ENCODE measurements at regions not wholly inside any gene's neighbourhood (a gene's known extent, or its start where the extent isn't known, plus 50 kb on each side); places are given as distances from the start of the nearest gene placed in this dataset.

DNA sequence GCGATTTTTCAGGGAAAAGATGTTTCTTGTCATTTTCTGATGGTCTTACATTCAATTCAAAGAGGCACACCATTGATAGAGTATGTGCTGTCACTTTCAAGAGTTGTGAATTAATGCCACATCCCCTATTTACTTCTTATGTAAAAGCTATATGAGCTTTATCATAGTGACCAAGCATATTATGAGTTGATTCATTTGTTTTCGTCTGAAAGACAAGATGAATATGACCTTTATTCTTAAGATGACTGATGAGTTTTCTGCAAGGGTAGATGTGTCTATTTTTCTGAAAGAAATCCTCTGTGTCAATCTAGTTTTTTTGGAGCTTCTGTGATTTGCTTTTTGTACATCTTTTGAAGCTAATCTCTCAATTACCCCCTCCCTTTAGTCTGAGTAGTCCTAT, 676.3 kb upstream of the ARGLU1 start:
- Histone ChIP-seq H3K36me3 (ENCODE audit: control insufficient read depth in 2 of 2, insufficient read depth in 2 of 2, low read length in 2 of 2) (no peaks in the 10 kb centered on the region), H3K4me3 (ENCODE audit: low read length in 2 of 2) (no peak overlapping the region), H3K27me3 (ENCODE audit: control insufficient read depth in 1 of 2, insufficient read depth in 2 of 2, low read length in 2 of 2) (no peaks in the 10 kb centered on the region), H3K4me1 (ENCODE audit: control insufficient read depth, insufficient read depth, low read length) (no peaks in the 10 kb centered on the region), H3K27ac (ENCODE audit: low read length) (no peak overlapping the region), H3K9ac (ENCODE audit: low read length in 2 of 2) (no peak overlapping the region), H3K9me3 (ENCODE audit: control insufficient read depth in 2 of 2, low read length in 2 of 2) (no peaks in the 10 kb centered on the region)

DNA sequence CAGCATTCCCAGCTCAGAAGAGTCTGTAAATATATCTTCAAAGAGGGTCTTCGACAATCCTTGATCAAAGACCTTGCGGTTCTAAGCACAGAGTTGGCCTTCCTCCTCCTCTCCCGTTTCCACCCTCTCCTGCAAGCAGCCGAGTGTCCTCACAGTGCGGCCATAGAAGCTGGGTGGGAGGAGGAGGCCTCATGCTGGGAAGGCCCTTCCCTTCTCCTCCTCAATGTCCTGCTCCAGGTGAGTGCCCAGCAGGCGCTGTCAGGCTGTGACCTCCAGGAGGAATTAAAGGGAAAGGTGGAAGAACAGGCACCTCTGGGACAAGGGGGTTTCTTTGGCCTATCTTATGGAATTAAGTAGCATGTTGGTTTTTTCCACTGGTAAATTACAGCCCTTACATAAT, 674.2 kb upstream of the ARGLU1 start:
- Histone ChIP-seq H3K27me3 (ENCODE audit: control insufficient read depth in 1 of 2, insufficient read depth in 2 of 2, low read length in 2 of 2) (no peaks in the 10 kb centered on the region), H3K27ac (ENCODE audit: low read length) (no peak overlapping the region), H3K4me1 (ENCODE audit: control insufficient read depth, insufficient read depth, low read length) (no peaks in the 10 kb centered on the region), H3K9me3 (ENCODE audit: control insufficient read depth in 2 of 2, low read length in 2 of 2) (no peaks in the 10 kb centered on the region), H3K4me3 (ENCODE audit: low read length in 2 of 2) (no peak overlapping the region), H3K9ac (ENCODE audit: low read length in 2 of 2) (no peak overlapping the region), H3K36me3 (ENCODE audit: control insufficient read depth in 2 of 2, insufficient read depth in 2 of 2, low read length in 2 of 2) (no peaks in the 10 kb centered on the region)

DNA sequence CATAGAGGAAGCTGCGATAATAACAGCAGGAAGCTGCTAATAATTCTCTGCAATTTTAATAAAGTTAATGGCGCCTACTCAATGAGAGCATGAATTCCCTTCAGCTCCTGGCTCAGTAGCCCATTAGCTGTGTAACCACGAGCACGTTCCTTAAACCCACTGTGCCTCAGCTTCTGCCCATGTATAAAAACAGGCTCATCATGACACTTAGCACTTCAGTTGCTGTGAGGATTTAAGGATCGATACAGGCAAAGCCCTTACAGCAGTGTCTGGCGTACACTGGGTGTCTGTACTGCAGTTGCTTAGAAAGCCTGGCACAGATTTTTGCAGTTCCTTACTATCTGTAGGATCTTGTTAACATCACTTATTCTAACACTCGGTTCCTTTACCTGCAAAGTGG, 673.4 kb upstream of the ARGLU1 start:
- Histone ChIP-seq H3K4me3 (ENCODE audit: low read length in 2 of 2) (no peak overlapping the region), H3K27ac (ENCODE audit: low read length) (no peak overlapping the region), H3K36me3 (ENCODE audit: control insufficient read depth in 2 of 2, insufficient read depth in 2 of 2, low read length in 2 of 2) (no peaks in the 10 kb centered on the region), H3K4me1 (ENCODE audit: control insufficient read depth, insufficient read depth, low read length) (no peaks in the 10 kb centered on the region), H3K9me3 (ENCODE audit: control insufficient read depth in 2 of 2, low read length in 2 of 2) (no peaks in the 10 kb centered on the region), H3K27me3 (ENCODE audit: control insufficient read depth in 1 of 2, insufficient read depth in 2 of 2, low read length in 2 of 2) (no peaks in the 10 kb centered on the region), H3K9ac (ENCODE audit: low read length in 2 of 2) (no peak overlapping the region)

DNA sequence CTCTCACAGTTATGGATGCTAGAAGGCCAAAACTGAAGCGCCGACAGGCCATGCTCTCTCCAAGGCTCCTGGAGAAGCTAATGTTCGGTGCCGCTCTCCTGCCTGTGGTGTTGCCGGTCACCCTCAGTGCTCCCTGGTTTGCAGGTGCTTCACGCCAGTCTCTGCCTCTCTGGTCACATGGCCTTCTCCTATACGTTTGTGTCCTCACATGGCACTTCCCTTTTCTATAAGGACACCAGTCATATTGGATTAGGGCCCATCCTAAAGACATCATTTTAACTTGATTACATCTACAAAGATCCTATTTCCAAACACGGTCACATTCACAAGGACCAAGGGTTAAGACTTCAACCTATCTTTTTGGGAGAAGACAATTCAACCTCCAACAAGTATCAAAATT, 671.3 kb upstream of the ARGLU1 start:
- Histone ChIP-seq H3K36me3 (ENCODE audit: control insufficient read depth in 2 of 2, insufficient read depth in 2 of 2, low read length in 2 of 2) (no peaks in the 10 kb centered on the region), H3K27me3 (ENCODE audit: control insufficient read depth in 1 of 2, insufficient read depth in 2 of 2, low read length in 2 of 2) (no peaks in the 10 kb centered on the region), H3K4me1 (ENCODE audit: control insufficient read depth, insufficient read depth, low read length) (no peaks in the 10 kb centered on the region), H3K9me3 (ENCODE audit: control insufficient read depth in 2 of 2, low read length in 2 of 2) (no peaks in the 10 kb centered on the region), H3K27ac (ENCODE audit: low read length) (no peak overlapping the region), H3K4me3 (ENCODE audit: low read length in 2 of 2) (no peak overlapping the region), H3K9ac (ENCODE audit: low read length in 2 of 2) (no peak overlapping the region)

DNA sequence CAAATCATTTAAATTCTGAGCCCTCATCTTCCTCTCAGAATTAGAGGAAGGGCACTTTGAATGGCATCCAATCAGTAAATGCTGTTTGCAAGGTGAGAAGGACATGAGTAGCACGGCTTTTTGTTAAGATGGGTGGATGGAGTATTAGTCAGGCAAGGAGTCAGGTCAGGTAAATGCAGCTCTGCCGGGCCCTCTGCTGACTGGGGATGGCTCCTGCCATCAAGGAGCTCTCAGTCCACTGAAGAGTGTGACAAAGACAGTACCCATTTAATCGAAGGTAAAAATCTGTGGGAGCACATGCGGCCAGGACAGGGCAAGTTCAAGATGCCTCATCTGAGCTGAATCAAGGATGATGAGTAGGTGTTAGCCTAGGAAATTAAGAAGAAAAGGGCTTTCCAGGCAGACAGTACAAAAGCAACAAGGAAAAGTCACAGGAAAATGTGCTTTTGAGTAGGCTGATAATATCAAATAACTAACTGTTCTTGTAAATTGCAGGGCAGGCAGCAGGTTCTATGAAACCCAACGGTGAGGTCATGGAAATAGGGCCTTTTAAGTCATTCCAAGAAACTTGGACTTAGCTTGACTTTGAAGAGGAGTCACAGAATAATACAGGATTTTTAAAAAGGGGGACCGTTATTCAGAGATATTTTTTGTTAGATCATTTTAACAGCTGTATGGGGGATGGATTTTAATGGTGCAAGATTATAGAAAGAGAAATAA, 670.5 kb upstream of the ARGLU1 start:
- Histone ChIP-seq H3K4me3 (ENCODE audit: low read length in 2 of 2) (no peak overlapping the region), H3K27me3 (ENCODE audit: control insufficient read depth in 1 of 2, insufficient read depth in 2 of 2, low read length in 2 of 2) (no peaks in the 10 kb centered on the region), H3K9me3 (ENCODE audit: control insufficient read depth in 2 of 2, low read length in 2 of 2) (no peaks in the 10 kb centered on the region), H3K27ac (ENCODE audit: low read length) (no peak overlapping the region), H3K9ac (ENCODE audit: low read length in 2 of 2) (no peak overlapping the region), H3K36me3 (ENCODE audit: control insufficient read depth in 2 of 2, insufficient read depth in 2 of 2, low read length in 2 of 2) (no peaks in the 10 kb centered on the region), H3K4me1 (ENCODE audit: control insufficient read depth, insufficient read depth, low read length) (no peaks in the 10 kb centered on the region)

DNA sequence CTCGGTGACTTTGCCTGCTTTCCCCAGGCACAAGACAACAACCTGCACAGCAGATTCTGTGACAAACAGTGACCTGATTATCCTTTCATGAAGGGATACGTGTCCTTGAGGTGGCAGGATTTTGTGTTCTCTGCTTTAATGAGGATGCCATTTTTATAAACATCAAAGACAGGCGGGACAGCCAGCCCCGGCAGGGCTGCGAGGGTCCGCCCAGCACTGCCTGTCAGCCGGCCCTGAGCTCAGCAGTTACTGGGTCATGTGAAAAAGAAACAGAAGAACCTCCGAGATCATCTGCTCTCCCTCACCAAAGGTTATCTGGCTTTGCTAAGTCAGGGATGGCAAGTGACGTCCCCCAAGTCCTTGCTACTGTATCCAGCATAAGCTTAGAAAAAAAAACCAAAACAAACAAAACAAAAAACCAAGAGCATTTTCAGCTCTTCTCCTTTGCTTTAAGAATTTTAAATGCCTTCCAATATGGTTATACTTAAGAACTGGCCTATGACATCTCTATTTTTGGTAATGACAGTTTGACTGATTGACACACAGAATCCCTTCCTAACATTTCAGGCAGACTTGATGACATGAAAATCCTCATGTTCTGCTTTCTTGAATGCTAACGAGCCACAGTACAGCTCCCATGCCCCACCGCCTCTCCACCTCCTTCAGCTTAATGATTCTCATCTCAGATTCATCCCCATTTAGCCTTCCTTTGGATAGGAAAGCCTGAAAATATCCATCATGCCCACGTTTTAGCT, 666.6 kb upstream of the ARGLU1 start:
- no peak overlapping the region for H3K9ac ChIP-seq (ENCODE audit: low read length in 2 of 2)
- no peak overlapping the region for H3K4me3 ChIP-seq (ENCODE audit: low read length in 2 of 2)
- no peak overlapping the region for H3K27ac ChIP-seq (ENCODE audit: low read length)
- H3K4me1 ChIP-seq (ENCODE audit: control insufficient read depth, insufficient read depth, low read length) = no peaks in the 10 kb centered on the region
- H3K27me3 ChIP-seq (ENCODE audit: control insufficient read depth in 1 of 2, insufficient read depth in 2 of 2, low read length in 2 of 2) = no peaks in the 10 kb centered on the region
- H3K36me3 ChIP-seq (ENCODE audit: control insufficient read depth in 2 of 2, insufficient read depth in 2 of 2, low read length in 2 of 2) = no peaks in the 10 kb centered on the region
- no peaks in the 10 kb centered on the region for H3K9me3 ChIP-seq (ENCODE audit: control insufficient read depth in 2 of 2, low read length in 2 of 2)

DNA sequence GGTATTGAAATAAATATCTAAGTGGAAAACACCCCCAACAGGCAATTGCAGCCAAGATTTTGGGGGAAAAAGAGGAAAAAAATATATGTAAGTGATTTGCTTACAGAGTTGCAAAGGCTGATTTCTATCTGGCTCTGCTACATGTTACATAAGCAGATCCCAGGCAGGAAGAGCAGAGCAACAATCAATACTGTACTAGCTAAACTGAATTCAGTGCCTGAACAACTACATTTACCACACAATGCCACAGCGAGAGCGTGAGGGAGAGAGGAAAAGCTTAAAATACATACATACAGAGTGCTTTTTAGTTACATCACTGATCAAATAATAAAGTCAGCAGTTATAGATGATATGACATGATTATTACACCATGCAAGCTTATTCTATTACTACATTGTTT, 665.6 kb upstream of the ARGLU1 start:
- Histone ChIP-seq H3K9ac (ENCODE audit: low read length in 2 of 2) (no peak overlapping the region), H3K4me3 (ENCODE audit: low read length in 2 of 2) (no peak overlapping the region), H3K27ac (ENCODE audit: low read length) (no peak overlapping the region), H3K4me1 (ENCODE audit: control insufficient read depth, insufficient read depth, low read length) (no peaks in the 10 kb centered on the region), H3K9me3 (ENCODE audit: control insufficient read depth in 2 of 2, low read length in 2 of 2) (no peaks in the 10 kb centered on the region), H3K36me3 (ENCODE audit: control insufficient read depth in 2 of 2, insufficient read depth in 2 of 2, low read length in 2 of 2) (no peaks in the 10 kb centered on the region), H3K27me3 (ENCODE audit: control insufficient read depth in 1 of 2, insufficient read depth in 2 of 2, low read length in 2 of 2) (no peaks in the 10 kb centered on the region)

DNA sequence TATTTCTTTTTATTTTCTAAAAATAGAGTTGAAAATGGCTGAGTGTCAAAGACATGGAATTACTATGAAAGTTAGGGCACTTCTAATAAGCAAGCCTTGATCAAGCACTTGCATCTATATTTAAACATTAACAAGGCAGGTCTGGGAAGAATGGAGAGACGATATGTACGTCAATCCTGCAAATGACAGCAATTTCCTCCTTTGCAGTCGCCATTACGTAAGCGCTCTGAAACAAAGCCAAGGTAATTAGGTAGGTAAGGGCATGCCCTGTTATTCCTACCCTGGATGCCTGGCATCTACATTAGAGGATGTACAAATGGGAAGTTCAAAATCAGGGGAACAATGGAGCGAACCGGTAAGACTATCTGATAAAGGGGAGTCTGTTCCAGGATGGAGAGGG, 664.0 kb upstream of the ARGLU1 start:
- Histone ChIP-seq H3K27ac (ENCODE audit: low read length) (no peak overlapping the region), H3K36me3 (ENCODE audit: control insufficient read depth in 2 of 2, insufficient read depth in 2 of 2, low read length in 2 of 2) (no peaks in the 10 kb centered on the region), H3K9ac (ENCODE audit: low read length in 2 of 2) (no peak overlapping the region), H3K27me3 (ENCODE audit: control insufficient read depth in 1 of 2, insufficient read depth in 2 of 2, low read length in 2 of 2) (no peaks in the 10 kb centered on the region), H3K9me3 (ENCODE audit: control insufficient read depth in 2 of 2, low read length in 2 of 2) (no peaks in the 10 kb centered on the region), H3K4me1 (ENCODE audit: control insufficient read depth, insufficient read depth, low read length) (no peaks in the 10 kb centered on the region), H3K4me3 (ENCODE audit: low read length in 2 of 2) (no peak overlapping the region)

DNA sequence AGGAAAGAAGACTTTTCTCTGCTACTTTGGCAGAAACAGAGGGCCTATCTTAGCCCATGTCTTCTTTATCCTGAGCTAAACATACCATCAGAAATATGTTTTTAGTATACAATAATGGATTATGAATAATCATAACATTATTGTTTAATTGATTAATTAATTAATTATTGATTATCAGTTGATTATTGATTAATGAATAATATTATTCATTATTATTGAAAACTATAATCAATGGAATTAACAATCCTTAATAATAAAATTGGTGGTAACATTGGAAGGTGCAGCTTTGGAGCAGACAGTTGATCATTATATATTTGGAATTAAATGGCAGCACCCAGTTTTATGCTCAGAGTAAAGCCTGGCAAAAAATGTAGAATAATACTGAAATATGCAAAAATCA, 655.9 kb upstream of the ARGLU1 start:
- Histone ChIP-seq H3K4me1 (ENCODE audit: control insufficient read depth, insufficient read depth, low read length) (no peaks in the 10 kb centered on the region), H3K9ac (ENCODE audit: low read length in 2 of 2) (no peak overlapping the region)

DNA sequence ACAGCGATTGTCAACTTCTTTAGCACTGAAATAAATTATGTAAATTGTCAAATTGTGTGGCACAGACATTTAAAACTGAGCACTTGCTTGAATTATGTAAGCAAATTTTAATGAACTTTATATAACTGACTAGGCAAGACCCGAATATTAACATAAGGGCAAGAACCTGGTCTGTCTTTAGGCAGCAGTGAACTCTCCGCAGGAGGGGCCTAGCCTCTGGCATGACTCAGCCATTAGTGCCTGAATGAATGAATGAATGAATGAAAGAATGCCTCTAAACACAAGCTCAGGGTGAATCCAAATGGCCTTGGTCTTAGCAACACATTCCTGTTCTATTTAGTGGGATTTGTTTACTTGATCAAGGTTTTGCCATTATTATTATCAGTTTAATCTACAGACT, 654.7 kb upstream of the ARGLU1 start:
- Histone ChIP-seq H3K36me3 (ENCODE audit: control insufficient read depth in 2 of 2, insufficient read depth in 2 of 2, low read length in 2 of 2) (no peaks in the 10 kb centered on the region), H3K9me3 (ENCODE audit: control insufficient read depth in 2 of 2, low read length in 2 of 2) (no peaks in the 10 kb centered on the region), H3K9ac (ENCODE audit: low read length in 2 of 2) (no peak overlapping the region), H3K4me3 (ENCODE audit: low read length in 2 of 2) (no peak overlapping the region), H3K27me3 (ENCODE audit: control insufficient read depth in 1 of 2, insufficient read depth in 2 of 2, low read length in 2 of 2) (no peaks in the 10 kb centered on the region), H3K4me1 (ENCODE audit: control insufficient read depth, insufficient read depth, low read length) (no peaks in the 10 kb centered on the region), H3K27ac (ENCODE audit: low read length) (no peak overlapping the region)

More for the DNA sequence above, 655.9 kb upstream of the ARGLU1 start:
- Histone ChIP-seq H3K36me3 (ENCODE audit: control insufficient read depth in 2 of 2, insufficient read depth in 2 of 2, low read length in 2 of 2) (no peaks in the 10 kb centered on the region), H3K27me3 (ENCODE audit: control insufficient read depth in 1 of 2, insufficient read depth in 2 of 2, low read length in 2 of 2) (no peaks in the 10 kb centered on the region), H3K27ac (ENCODE audit: low read length) (no peak overlapping the region), H3K4me3 (ENCODE audit: low read length in 2 of 2) (no peak overlapping the region), H3K9me3 (ENCODE audit: control insufficient read depth in 2 of 2, low read length in 2 of 2) (no peaks in the 10 kb centered on the region)

DNA sequence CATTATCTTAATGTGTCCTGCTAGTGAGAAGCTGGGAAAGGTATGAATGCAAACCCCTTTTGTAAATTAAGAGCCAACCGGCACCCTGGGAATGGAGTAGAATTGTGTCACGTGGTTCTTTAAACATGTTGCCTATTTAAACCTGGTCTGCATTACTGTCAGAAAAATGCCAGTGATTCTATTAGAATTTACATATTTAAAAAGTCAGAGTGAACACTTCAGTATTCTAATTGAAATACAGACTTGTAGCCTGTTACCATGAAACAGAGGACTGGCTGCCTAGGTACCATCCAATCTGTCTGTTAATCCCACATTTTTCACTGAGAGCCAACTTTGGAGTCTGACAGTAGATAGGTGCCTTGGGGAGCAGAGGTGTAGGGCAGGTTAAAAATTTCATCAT, 652.3 kb upstream of the ARGLU1 start:
- peaks cover 0 to 2% of the 10 kb centered on the region in 2 donors for H3K27me3 ChIP-seq (ENCODE audit: control insufficient read depth in 1 of 2, insufficient read depth in 2 of 2, low read length in 2 of 2)
- H3K4me3 ChIP-seq (ENCODE audit: low read length in 2 of 2) = no peak overlapping the region
- no peak overlapping the region for H3K9ac ChIP-seq (ENCODE audit: low read length in 2 of 2)
- H3K27ac ChIP-seq (ENCODE audit: low read length) = no peak overlapping the region
- H3K36me3 ChIP-seq (ENCODE audit: control insufficient read depth in 2 of 2, insufficient read depth in 2 of 2, low read length in 2 of 2) = no peaks in the 10 kb centered on the region
- H3K4me1 ChIP-seq (ENCODE audit: control insufficient read depth, insufficient read depth, low read length) = no peaks in the 10 kb centered on the region
- no peaks in the 10 kb centered on the region for H3K9me3 ChIP-seq (ENCODE audit: control insufficient read depth in 2 of 2, low read length in 2 of 2)
